ENCODE measurements at regions not wholly inside any gene's neighbourhood (a gene's known extent, or its start where the extent isn't known, plus 50 kb on each side); places are given as distances from the start of the nearest gene placed in this dataset.

DNA sequence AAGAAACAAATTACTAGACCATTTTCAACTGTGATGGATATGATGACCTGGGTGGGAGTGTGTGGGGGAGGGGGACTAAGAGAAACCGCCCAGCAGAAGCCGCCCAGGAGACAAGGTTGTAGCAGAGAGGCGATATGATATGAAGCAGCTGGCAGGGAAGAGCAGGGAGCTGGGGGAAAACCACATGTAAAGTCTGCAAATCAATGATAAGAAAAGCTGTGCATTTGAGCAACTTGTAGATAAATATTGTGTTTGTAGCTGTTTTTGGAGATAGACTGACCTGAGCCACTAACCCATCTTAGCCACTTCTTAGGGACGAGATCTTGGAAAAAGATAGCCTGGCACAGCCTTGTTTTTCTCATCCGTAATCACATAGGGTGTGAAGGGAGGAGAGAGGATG is 252.6 kb downstream of the SEC23IP start:
- H3K27ac Mint-ChIP-seq = no peak overlapping the region
- H3K79me2 ChIP-seq (ENCODE audit: control insufficient read depth, insufficient read depth, low read length) = no peaks in the 10 kb centered on the region
- ChIA-PET CTCF (interaction anchor here (0.5 kb wide), 1 partner anchor 30 kb away, joined by 4 read pairs; no protein-coding TSS in a partner anchor), POLR2A (no interaction called here)
- H3K9me3 Mint-ChIP-seq (ENCODE audit: insufficient read depth) = no peaks in the 10 kb centered on the region
- no peak overlapping the region for H3K4me3 ChIP-seq (ENCODE audit: control extremely low read depth in 1 of 5, extremely low read depth in 1 of 5, insufficient read depth in 1 of 5, low read depth in 2 of 5, low read length in 4 of 5)
- H3K27me3 Mint-ChIP-seq = peaks cover 7% of the 10 kb centered on the region
- H3K36me3 ChIP-seq (replicated peaks in 1 of 2; ENCODE audit: control extremely low read depth in 1 of 2, control insufficient read depth in 1 of 2, extremely low read depth in 1 of 2, insufficient read depth in 2 of 2, low read length in 1 of 2) = no peaks in the 10 kb centered on the region
- H3K9me3 ChIP-seq (ENCODE audit: control extremely low read depth in 1 of 3, control insufficient read depth in 2 of 3, insufficient read depth in 1 of 3, low read length in 2 of 3) = no peaks in the 10 kb centered on the region
- H3K4me1 ChIP-seq (ENCODE audit: control insufficient read depth in 2 of 2, insufficient read depth in 2 of 2, low read length in 2 of 2) = no peaks in the 10 kb centered on the region
- H3K27ac ChIP-seq (ENCODE audit: low read length in 2 of 2) = no peak overlapping the region
- DNase-seq (no peak), ATAC-seq (ENCODE audit: low read depth) (no peak)
- no peaks in the 10 kb centered on the region for H3K27me3 ChIP-seq (replicated peaks in 1 of 4; ENCODE audit: control extremely low read depth in 1 of 4, control insufficient read depth in 3 of 4, insufficient read depth in 4 of 4, low read length in 3 of 4)
- intact Hi-C loops (cut with micrococcal nuclease) = no loop called here
- no peak overlapping the region for H3K4me3 Mint-ChIP-seq
- no peaks in the 10 kb centered on the region for H3K4me1 Mint-ChIP-seq
- 3% methylated on average over 3 of the region's 5 CpGs for WGBS (ENCODE audit: insufficient coverage)
- no peaks in the 10 kb centered on the region for H4K20me1 ChIP-seq (ENCODE audit: control insufficient read depth, insufficient read depth, low read length, poor library complexity, severe bottlenecking)
- H2AFZ ChIP-seq (ENCODE audit: insufficient read depth, low read depth, low read length, poor library complexity, severe bottlenecking) = no peak overlapping the region
- TF ChIP-seq, protein P1, sequence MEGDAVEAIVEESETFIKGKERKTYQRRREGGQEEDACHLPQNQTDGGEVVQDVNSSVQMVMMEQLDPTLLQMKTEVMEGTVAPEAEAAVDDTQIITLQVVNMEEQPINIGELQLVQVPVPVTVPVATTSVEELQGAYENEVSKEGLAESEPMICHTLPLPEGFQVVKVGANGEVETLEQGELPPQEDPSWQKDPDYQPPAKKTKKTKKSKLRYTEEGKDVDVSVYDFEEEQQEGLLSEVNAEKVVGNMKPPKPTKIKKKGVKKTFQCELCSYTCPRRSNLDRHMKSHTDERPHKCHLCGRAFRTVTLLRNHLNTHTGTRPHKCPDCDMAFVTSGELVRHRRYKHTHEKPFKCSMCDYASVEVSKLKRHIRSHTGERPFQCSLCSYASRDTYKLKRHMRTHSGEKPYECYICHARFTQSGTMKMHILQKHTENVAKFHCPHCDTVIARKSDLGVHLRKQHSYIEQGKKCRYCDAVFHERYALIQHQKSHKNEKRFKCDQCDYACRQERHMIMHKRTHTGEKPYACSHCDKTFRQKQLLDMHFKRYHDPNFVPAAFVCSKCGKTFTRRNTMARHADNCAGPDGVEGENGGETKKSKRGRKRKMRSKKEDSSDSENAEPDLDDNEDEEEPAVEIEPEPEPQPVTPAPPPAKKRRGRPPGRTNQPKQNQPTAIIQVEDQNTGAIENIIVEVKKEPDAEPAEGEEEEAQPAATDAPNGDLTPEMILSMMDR (IDR thresholded peaks at IDR 0.05) = no peak
- no peak for TF ChIP-seq EZH2 (IDR thresholded peaks at IDR 0.05; ENCODE audit: borderline replicate concordance, insufficient read depth, low read depth, low read length, poor library complexity, severe bottlenecking)
- no peak overlapping the region for H3K4me2 ChIP-seq (replicated peaks; ENCODE audit: low read depth, low read length, poor library complexity, severe bottlenecking)
- no peak overlapping the region for H3K9ac ChIP-seq (ENCODE audit: low read length)

DNA sequence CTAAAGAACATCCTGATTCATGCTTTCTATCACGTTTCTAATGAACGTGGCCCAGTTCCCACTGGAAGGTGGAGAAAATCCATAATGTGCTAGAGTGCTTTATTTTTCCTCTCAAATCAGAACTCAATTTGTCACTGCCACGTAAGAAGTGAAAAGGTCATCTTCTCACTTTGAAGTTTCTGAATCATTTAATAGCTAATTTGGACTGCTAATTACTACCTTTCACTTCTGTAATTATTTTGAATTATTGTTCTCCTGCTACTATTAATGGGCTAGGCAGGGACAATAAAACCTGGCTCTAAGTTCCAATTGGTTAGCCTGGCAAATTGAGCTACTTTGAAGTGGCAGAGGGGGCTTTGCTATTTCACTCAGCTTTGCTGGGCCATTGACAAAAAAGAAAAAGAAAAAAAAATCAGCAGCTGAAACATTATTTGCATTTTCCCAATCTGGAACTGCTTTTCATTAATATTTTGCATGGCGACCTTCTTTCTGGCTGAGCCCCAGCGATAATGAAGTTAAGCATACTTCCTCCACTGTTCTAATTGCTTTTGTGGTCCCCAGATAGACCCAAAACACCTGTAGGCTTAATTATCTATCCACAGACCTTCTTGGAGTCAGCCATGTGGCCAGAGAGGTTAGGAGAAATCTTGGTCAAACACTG is 264.2 kb downstream of the SEC23IP start:
- peaks cover 16% of the 10 kb centered on the region for H3K27me3 Mint-ChIP-seq
- H3K79me2 ChIP-seq (ENCODE audit: control insufficient read depth, insufficient read depth, low read length) = no peaks in the 10 kb centered on the region
- no peaks in the 10 kb centered on the region for H3K27me3 ChIP-seq (replicated peaks in 1 of 4; ENCODE audit: control extremely low read depth in 1 of 4, control insufficient read depth in 3 of 4, insufficient read depth in 4 of 4, low read length in 3 of 4)
- H4K20me1 ChIP-seq (ENCODE audit: control insufficient read depth, insufficient read depth, low read length, poor library complexity, severe bottlenecking) = no peaks in the 10 kb centered on the region
- H3K27ac Mint-ChIP-seq = no peak overlapping the region
- H3K9me3 ChIP-seq (ENCODE audit: control extremely low read depth in 1 of 3, control insufficient read depth in 2 of 3, insufficient read depth in 1 of 3, low read length in 2 of 3) = peaks cover 0 to 7% (median 0%) of the 10 kb centered on the region in 3 donors
- intact Hi-C loops (cut with micrococcal nuclease) = no loop called here
- no CpG with 5 or more reads among the region's 5 CpGs for WGBS (ENCODE audit: insufficient coverage)
- no peak for TF ChIP-seq EZH2 (IDR thresholded peaks at IDR 0.05; ENCODE audit: borderline replicate concordance, insufficient read depth, low read depth, low read length, poor library complexity, severe bottlenecking)
- TF ChIP-seq, protein P1 (IDR thresholded peaks at IDR 0.05) = no peak
- DNase-seq (no peak), ATAC-seq (ENCODE audit: low read depth) (no peak)
- peaks cover 8% of the 10 kb centered on the region for H3K9me3 Mint-ChIP-seq (ENCODE audit: insufficient read depth)
- H3K36me3 ChIP-seq (replicated peaks in 1 of 2; ENCODE audit: control extremely low read depth in 1 of 2, control insufficient read depth in 1 of 2, extremely low read depth in 1 of 2, insufficient read depth in 2 of 2, low read length in 1 of 2) = no peaks in the 10 kb centered on the region
- CTCF ChIA-PET = no interaction called here
- H3K4me1 ChIP-seq (ENCODE audit: control insufficient read depth in 2 of 2, insufficient read depth in 2 of 2, low read length in 2 of 2) = no peaks in the 10 kb centered on the region
- POLR2A ChIA-PET = no interaction called here
- no peaks in the 10 kb centered on the region for H3K4me1 Mint-ChIP-seq
- H3K4me3 Mint-ChIP-seq = no peak overlapping the region
- no peak overlapping the region for H3K9ac ChIP-seq (ENCODE audit: low read length)
- H2AFZ ChIP-seq (ENCODE audit: insufficient read depth, low read depth, low read length, poor library complexity, severe bottlenecking) = no peak overlapping the region
- no peak overlapping the region for H3K27ac ChIP-seq (ENCODE audit: low read length in 2 of 2)
- no peak overlapping the region for H3K4me2 ChIP-seq (replicated peaks; ENCODE audit: low read depth, low read length, poor library complexity, severe bottlenecking)
- no peak overlapping the region for H3K4me3 ChIP-seq (ENCODE audit: control extremely low read depth in 1 of 5, extremely low read depth in 1 of 5, insufficient read depth in 1 of 5, low read depth in 2 of 5, low read length in 4 of 5)
